HEK293T (cell line): ENCODE measurements at regions not wholly inside any gene's neighbourhood (a gene's known extent, or its start where the extent isn't known, plus 50 kb on each side); places are given as distances from the start of the nearest gene placed in this dataset.

ENCODE experiments used
- ARNT ChIP-seq: fragments of 450-650 bp; IDR thresholded peaks from 2 replicates; pipeline ENCODE4 v1.6.1; 2017; ENCODE audit warnings: mild to moderate bottlenecking
- FOXM1 ChIP-seq: fragments of 450-650 bp; IDR thresholded peaks from 2 replicates; pipeline ENCODE4 v1.6.1; 2017; ENCODE audit warnings: mild to moderate bottlenecking, borderline replicate concordance
- TARDBP ChIP-seq: fragments of 450-650 bp; IDR thresholded peaks from 2 replicates; pipeline ENCODE4 v1.6.1; 2016

GRCh38 chrX:40530509-40530908 is 50.3 kb upstream of the ATP6AP2 start:
- TF ChIP-seq ARNT (no peak), FOXM1 (no peak), TARDBP (no peak)
